Esophagus squamous epithelium (tissue), 5 donors: ENCODE measurements at regions not wholly inside any gene's neighbourhood (a gene's known extent, or its start where the extent isn't known, plus 50 kb on each side); places are given as distances from the start of the nearest gene placed in this dataset.
"Not testable (repeated sequence)": the region's sequence is repeated elsewhere in the genome, so short reads cannot be mapped to it uniquely, and the experiment has no call there.

Experiments
- DNase-seq: peaks from one replicate; lab custom pipeline; 2025; lab: John Stamatoyannopoulos, UW
- H3K27ac ChIP-seq, 4 donors: fragments of 200-600 bp; sonication (generic); one replicate each; pipeline ENCODE4 v1.5.1; 2016 to 2019; ENCODE audit warnings: mild to moderate bottlenecking in 1 of 4
- H3K27me3 ChIP-seq, 4 donors: fragments of 200-600 bp; sonication (generic); 1 replicate in 3 of 4; 2 replicates in 1 of 4; pipeline versions ENCODE4 v1.5.1 to v1.6.0; 2017 to 2021; ENCODE audit warnings: antibody characterized with exemption in 1 of 4
- H3K36me3 ChIP-seq, 3 donors: fragments of 200-600 bp; sonication (generic); one replicate each; pipeline ENCODE4 v1.5.1; 2016 to 2019
- H3K4me1 ChIP-seq, 3 donors: fragments of 200-600 bp; sonication (generic); one replicate each; pipeline ENCODE4 v1.5.1; 2017 to 2019
- H3K4me3 ChIP-seq, 4 donors: fragments of 200-600 bp; sonication (generic); 1 replicate in 3 of 4; 2 replicates in 1 of 4; pipeline ENCODE4 v1.5.1; 2016 to 2019; ENCODE audit warnings: mild to moderate bottlenecking in 2 of 4, moderate library complexity in 1 of 4
- H3K9me3 ChIP-seq, 3 donors: fragments of 200-600 bp; sonication (generic); one replicate each; pipeline ENCODE4 v1.5.1; 2016 to 2019
- POLR2A ChIP-seq, 4 donors: fragments of 450-650 bp; IDR thresholded peaks; one replicate each; pipeline ENCODE4 v1.6.1; 2017; ENCODE audit warnings: antibody characterized with exemption in 4 of 4, mild to moderate bottlenecking in 4 of 4, moderate library complexity in 3 of 4
- WGBS, 2 donors: methylation state at CpG; one replicate each; pipeline ENCODE4 v1.1.5; 2018; 5-methylcytosine and 5-hydroxymethylcytosine counted together
- intact Hi-C: fragments of 100-400 bp; cut with DNase I; formaldehyde crosslinking; loops from one replicate; pipeline ENCODE4 v1.15.0; 2022
- TF ChIP-seq, protein P1 (sequence below), 6 experiments: fragments of 450-650 bp in 4 of 6; fragments of 200-600 bp in 2 of 6; sonication (generic) in 2 of 6; IDR thresholded peaks; one replicate each; pipeline ENCODE4 v1.5.1; 2016 to 2019; ENCODE audit warnings: antibody characterized with exemption in 6 of 6, mild to moderate bottlenecking in 4 of 6, moderate library complexity in 4 of 6
- donor health status: DM: yes; HTN: yes; CAD: no.

DNA sequence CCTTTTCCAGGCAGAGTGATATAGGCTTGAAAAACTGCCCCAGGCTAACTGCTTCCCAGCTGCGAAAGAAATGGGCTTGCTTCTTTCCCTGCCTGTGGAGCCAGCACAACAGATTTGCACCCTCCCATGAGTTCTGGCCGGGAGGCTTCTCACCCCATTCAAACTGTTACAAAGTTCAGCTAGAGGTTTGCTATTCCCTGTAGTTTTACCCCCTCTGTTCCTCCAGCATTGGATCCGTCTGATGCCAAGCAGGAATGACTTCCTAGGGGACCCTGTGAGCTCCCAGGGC is 87.6 kb upstream of the NDST4 start:
- H3K27ac ChIP-seq, result no peak overlapping the region
- TF ChIP-seq POLR2A (IDR thresholded peaks at IDR 0.05), result no peak
- TF ChIP-seq, protein P1, sequence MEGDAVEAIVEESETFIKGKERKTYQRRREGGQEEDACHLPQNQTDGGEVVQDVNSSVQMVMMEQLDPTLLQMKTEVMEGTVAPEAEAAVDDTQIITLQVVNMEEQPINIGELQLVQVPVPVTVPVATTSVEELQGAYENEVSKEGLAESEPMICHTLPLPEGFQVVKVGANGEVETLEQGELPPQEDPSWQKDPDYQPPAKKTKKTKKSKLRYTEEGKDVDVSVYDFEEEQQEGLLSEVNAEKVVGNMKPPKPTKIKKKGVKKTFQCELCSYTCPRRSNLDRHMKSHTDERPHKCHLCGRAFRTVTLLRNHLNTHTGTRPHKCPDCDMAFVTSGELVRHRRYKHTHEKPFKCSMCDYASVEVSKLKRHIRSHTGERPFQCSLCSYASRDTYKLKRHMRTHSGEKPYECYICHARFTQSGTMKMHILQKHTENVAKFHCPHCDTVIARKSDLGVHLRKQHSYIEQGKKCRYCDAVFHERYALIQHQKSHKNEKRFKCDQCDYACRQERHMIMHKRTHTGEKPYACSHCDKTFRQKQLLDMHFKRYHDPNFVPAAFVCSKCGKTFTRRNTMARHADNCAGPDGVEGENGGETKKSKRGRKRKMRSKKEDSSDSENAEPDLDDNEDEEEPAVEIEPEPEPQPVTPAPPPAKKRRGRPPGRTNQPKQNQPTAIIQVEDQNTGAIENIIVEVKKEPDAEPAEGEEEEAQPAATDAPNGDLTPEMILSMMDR (IDR thresholded peaks at IDR 0.05), result no peak
- no peak for DNase-seq
- no peaks in the 10 kb centered on the region for H3K36me3 ChIP-seq
- no peaks in the 10 kb centered on the region for H3K4me1 ChIP-seq
- 33 to 54% methylated on average over 3 of the region's 3 CpGs for WGBS, 2 donors
- H3K27me3 ChIP-seq, result no peaks in the 10 kb centered on the region
- peaks cover 0 to 7% (median 0%) of the 10 kb centered on the region in 3 donors for H3K9me3 ChIP-seq
- H3K4me3 ChIP-seq, result no peak overlapping the region
- intact Hi-C loops, result no loop called here

DNA sequence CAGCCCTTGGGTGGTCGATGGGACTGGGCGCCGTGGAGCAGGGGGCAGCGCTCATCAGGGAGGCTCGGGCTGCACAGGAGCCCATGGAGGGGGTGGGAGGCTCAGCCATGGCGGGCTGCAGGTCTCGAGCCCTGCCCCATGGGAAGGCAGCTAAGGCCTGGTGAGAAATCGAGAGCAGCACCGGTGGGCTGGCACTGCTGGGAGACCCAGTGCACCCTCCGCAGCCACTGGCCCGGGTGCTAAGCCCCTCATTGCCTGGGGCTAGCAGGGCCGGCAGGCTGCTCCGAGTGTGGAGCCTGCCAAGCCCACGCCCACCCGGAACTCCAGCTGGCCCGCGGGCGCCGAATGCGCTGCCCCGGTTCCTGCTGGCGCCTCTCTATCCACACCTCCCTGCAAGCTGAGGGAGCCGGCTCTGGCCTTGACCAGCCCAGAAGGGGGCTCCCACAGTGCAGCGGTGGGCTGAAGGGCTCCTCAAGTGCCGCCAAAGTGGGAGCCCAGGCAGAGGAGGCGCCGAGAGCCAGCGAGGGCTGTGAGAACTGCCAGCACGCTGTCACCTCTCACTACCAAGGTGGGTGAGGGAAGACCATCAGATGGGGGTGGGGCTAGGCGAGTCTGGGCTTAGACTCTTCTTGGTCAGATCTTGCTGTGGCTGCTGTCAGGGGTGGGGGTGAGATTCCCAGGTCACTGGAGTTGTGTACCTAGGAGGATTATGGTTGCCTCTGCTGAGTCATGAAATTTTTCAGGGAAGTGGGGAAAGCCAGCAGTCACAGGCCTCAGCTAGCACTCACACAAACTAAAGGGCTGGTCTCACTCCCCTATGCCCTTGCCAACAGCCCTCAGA is 87.0 kb upstream of the NDST4 start:
- DNase-seq, intact Hi-C loops: not testable (repeated sequence)
- 91% methylated on average over 9 of the region's 30 CpGs; no CpG with 5 or more reads in 1 of the 2 donors for WGBS, 2 donors

DNA sequence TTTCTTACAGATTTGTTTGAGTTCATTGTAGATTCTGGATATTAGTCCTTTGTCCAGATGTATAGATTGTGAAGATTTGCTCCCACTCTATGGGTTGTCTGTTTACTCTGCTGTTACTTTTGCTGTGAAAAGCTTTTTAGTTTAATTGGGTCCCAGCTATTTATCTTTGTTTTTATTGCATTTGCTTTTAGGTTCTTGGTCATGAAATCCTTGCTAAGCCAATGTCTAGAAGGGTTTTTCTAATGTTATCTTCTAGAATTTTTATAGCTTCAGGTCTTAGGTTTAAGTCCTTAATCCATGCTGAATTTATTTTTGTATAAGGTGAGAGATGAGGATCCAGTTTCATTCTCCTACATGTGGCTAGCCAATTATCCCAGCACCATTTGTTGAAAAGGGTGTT is 81.2 kb upstream of the NDST4 start:
- H3K4me1 ChIP-seq, DNase-seq, H3K27me3 ChIP-seq, intact Hi-C loops, H3K9me3 ChIP-seq, H3K36me3 ChIP-seq, H3K27ac ChIP-seq, H3K4me3 ChIP-seq: not testable (repeated sequence)

More for the DNA sequence above, 87.0 kb upstream of the NDST4 start:
- not testable (repeated sequence) for H3K27ac ChIP-seq, H3K36me3 ChIP-seq, H3K27me3 ChIP-seq, H3K4me1 ChIP-seq, H3K9me3 ChIP-seq, H3K4me3 ChIP-seq

DNA sequence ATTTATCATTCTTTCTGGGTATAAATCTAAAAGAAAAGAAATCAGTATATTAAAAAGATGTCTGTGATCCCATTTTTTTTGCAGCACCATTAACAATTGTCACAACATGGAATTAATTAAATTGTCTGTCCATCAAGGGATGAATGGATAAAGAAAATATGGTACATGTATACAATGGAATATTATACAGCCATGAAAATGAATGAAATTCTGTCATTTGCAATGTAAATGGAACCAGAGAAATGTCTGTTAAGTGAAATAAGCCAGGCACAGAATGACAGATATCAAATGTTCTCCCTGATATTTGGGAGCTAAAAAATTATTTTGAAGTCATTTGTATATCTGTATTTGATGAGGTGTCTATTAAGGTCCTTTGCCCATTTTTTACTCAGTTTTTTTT is 77.1 kb upstream of the NDST4 start:
- intact Hi-C loops, result no loop called here
- DNase-seq, result no peak
- Histone ChIP-seq H3K4me1 (no peaks in the 10 kb centered on the region), H3K27me3 (no peaks in the 10 kb centered on the region), H3K36me3 (no peaks in the 10 kb centered on the region), H3K4me3 (no peak overlapping the region), H3K9me3 (no peaks in the 10 kb centered on the region), H3K27ac (no peak overlapping the region)
- no peak for TF ChIP-seq POLR2A (IDR thresholded peaks at IDR 0.05)
- TF ChIP-seq, protein P1 (IDR thresholded peaks at IDR 0.05), result no peak

DNA sequence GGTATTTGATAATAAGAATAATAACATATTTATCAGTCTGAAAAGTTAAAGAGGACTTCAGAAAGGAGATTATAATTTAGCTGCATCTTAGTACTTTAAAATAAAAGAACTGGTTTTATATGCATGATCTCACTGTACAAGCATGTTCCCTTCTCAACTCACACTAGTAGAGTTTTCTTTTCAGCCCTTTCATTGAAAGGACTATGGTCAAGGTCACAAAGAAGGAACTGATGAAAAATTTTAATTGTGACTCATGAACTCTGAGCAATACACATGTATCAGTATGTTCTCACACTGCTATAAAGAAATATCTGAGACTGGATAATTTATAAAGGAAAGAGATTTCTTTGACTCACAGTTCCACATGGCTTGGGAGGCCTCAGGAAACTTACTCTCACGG is 73.7 kb upstream of the NDST4 start:
- Histone ChIP-seq H3K36me3 (no peaks in the 10 kb centered on the region), H3K27ac (no peak overlapping the region), H3K27me3 (no peaks in the 10 kb centered on the region), H3K4me1 (no peaks in the 10 kb centered on the region), H3K4me3 (no peak overlapping the region), H3K9me3 (no peaks in the 10 kb centered on the region)
- DNase-seq, result no peak
- intact Hi-C loops, result no loop called here
- 56 to 67% methylated on average over 1 of the region's 1 CpG for WGBS, 2 donors
- no peak for TF ChIP-seq POLR2A (IDR thresholded peaks at IDR 0.05)
- TF ChIP-seq, protein P1 (IDR thresholded peaks at IDR 0.05), result no peak

DNA sequence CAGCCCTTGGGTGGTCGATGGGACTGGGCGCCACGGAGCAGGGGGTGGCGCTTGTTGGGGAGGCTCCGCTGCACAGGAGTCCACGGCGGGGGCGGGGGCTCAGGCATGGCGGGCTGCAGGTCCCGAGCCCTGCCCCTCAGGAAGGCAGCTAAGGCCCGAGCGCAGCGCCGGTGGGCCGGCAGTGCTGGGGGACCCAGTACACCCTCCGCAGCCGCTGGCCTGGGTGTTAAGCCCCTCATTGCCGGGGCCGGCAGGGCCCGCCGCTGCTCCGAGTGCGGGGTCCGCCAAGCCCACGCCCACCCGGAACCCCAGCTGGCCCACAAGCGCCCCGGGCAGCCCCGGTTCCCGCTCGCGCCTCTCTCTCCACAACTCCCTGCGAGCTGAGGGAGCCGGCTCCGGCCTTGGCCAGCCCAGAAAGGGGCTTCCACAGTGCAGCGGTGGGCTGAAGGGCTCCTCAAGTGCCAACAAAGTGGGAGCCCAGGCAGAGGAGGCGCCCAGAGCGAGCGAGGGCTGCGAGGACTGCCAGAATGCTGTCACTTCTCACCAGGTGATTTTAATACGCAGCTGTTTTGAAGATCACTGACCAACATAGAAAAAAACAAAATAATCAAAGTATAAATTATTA is 66.1 kb upstream of the NDST4 start:
- H3K4me1 ChIP-seq, H3K27ac ChIP-seq, DNase-seq, intact Hi-C loops, H3K27me3 ChIP-seq, H3K9me3 ChIP-seq, H3K4me3 ChIP-seq, H3K36me3 ChIP-seq: not testable (repeated sequence)
- WGBS, 2 donors, result 95 to 96% methylated on average over 2 to 6 of the region's 41 CpGs

DNA sequence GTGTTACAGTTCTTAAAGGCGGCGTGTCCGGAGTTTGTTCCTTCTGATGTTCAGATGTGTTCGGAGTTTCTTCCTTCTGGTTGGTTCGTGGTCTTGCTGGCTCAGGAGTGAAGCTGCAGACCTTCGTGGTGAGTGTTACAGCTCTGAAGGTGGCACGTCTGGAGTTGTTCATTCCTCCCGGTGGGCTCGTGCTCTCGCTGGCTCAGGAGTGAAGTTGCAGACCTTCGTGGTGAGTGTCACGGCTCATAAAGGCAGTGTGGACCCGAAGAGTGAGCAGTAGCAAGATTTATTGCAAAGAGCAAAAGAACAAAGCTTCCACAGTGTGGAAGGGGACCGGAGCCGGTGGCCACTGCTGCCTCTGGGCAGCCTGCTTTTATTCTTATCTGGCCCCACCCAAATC is 65.3 kb upstream of the NDST4 start:
- H3K36me3 ChIP-seq, H3K27ac ChIP-seq, H3K9me3 ChIP-seq, H3K4me1 ChIP-seq, DNase-seq, intact Hi-C loops, H3K27me3 ChIP-seq, H3K4me3 ChIP-seq: not testable (repeated sequence)
- 89 to 91% methylated on average over 7 to 11 of the region's 15 CpGs for WGBS, 2 donors
